HCT116 (cell line): ENCODE measurements at regions not wholly inside any gene's neighbourhood (a gene's known extent, or its start where the extent isn't known, plus 50 kb on each side); places are given as distances from the start of the nearest gene placed in this dataset.

Experiments used
- ATF3 ChIP-seq: IDR thresholded peaks from 2 replicates; pipeline ENCODE4 v1.6.1; 2012
- EZH2 ChIP-seq: fragments of 200-600 bp; sonication (generic); IDR thresholded peaks from 2 replicates; pipeline ENCODE4 v1.6.1; 2017; ENCODE audit warnings: antibody characterized with exemption, mixed run types
- JUND ChIP-seq: IDR thresholded peaks from 2 replicates; pipeline ENCODE4 v1.6.1; 2012
- POLR2A ChIP-seq: IDR thresholded peaks from 2 replicates; pipeline ENCODE4 v1.7.0; 2011; ENCODE audit warnings: borderline replicate concordance; ENCODE audit not compliant: insufficient read depth, insufficient read length; ENCODE audit errors: extremely low read depth
- POLR2AphosphoS5 ChIP-seq: IDR thresholded peaks from 2 replicates; pipeline ENCODE4 v1.6.1; 2011; ENCODE audit warnings: mild to moderate bottlenecking, low read depth, low read length, moderate library complexity
- RAD21 ChIP-seq: IDR thresholded peaks from 2 replicates; pipeline ENCODE4 v1.6.1; 2012; ENCODE audit warnings: low read depth, mild to moderate bottlenecking
- SP1 ChIP-seq: IDR thresholded peaks from 2 replicates; pipeline ENCODE4 v1.6.1; 2012; ENCODE audit warnings: low read depth
- TCF7L2 ChIP-seq: IDR thresholded peaks from 2 replicates; pipeline ENCODE4 v1.7.0; 2011; ENCODE audit warnings: borderline replicate concordance, inconsistent platforms; ENCODE audit not compliant: insufficient read depth, insufficient read length; ENCODE audit errors: extremely low read depth
- YY1 ChIP-seq: IDR thresholded peaks from 2 replicates; pipeline ENCODE4 v1.6.1; 2011; ENCODE audit warnings: low read length, low read depth, moderate library complexity, mild to moderate bottlenecking; ENCODE audit not compliant: insufficient replicate concordance; ENCODE audit errors: extremely low read depth
- ZNF274 ChIP-seq: fragments of 200-500 bp; sonication (Bioruptor generic); IDR thresholded peaks from 2 replicates; pipeline ENCODE4 v1.6.1; 2014; ENCODE audit warnings: mild to moderate bottlenecking, low read depth, low read length, inconsistent platforms
- TF ChIP-seq, protein P1 (sequence below), 3 experiments: fragments of 200-600 bp in 1 of 3; sonication (generic) in 1 of 3; IDR thresholded peaks in 2 of 3; conservative IDR thresholded peaks in 1 of 3; 2 replicates each; pipeline ENCODE4 v1.5.1; 2012 to 2017; ENCODE audit warnings: low read depth in 2 of 3, low read length in 2 of 3, antibody characterized with exemption in 1 of 3, borderline replicate concordance in 1 of 3, control low read depth in 1 of 3, mild to moderate bottlenecking in 1 of 3, mixed read lengths in 1 of 3, mixed run types in 1 of 3, moderate library complexity in 1 of 3; ENCODE audit not compliant: insufficient read depth in 1 of 3

DNA sequence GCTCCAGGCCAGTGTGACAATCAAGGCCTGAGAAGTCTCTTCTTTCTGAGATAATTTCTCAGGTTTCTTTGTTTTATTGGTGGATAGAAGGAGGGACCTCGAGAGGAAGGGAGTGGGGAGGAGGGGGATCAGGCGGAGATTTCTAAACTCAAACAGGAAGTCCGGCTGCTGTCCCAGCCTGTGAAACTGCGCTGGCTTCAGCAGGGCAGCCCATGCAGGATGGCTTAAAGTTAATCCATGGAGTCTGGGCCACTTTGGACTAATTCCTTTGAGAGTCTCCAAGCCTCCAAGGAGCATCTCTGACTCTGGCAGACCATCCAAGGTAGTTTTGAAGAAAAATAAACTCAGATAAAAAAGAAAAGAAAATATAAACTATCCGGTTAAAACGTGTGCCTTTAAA is 378.5 kb downstream of the MLLT3 start:
- TF ChIP-seq RAD21 (no peak), POLR2A (no peak), YY1 (no peak), POLR2AphosphoS5 (no peak), JUND (no peak), TCF7L2 (no peak), ZNF274 (no peak), EZH2 (no peak), ATF3 (no peak), SP1 (no peak)
- TF ChIP-seq, protein P1, sequence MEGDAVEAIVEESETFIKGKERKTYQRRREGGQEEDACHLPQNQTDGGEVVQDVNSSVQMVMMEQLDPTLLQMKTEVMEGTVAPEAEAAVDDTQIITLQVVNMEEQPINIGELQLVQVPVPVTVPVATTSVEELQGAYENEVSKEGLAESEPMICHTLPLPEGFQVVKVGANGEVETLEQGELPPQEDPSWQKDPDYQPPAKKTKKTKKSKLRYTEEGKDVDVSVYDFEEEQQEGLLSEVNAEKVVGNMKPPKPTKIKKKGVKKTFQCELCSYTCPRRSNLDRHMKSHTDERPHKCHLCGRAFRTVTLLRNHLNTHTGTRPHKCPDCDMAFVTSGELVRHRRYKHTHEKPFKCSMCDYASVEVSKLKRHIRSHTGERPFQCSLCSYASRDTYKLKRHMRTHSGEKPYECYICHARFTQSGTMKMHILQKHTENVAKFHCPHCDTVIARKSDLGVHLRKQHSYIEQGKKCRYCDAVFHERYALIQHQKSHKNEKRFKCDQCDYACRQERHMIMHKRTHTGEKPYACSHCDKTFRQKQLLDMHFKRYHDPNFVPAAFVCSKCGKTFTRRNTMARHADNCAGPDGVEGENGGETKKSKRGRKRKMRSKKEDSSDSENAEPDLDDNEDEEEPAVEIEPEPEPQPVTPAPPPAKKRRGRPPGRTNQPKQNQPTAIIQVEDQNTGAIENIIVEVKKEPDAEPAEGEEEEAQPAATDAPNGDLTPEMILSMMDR (IDR thresholded peaks at IDR 0.05 in 2 of 3, conservative IDR thresholded peaks at IDR 0.05 in 1 of 3; ENCODE audit: borderline replicate concordance in 1 of 3, insufficient read depth in 1 of 3, low read depth in 2 of 3, low read length in 2 of 3): no peak
